Caco-2 (cell line): ENCODE measurements at regions not wholly inside any gene's neighbourhood (a gene's known extent, or its start where the extent isn't known, plus 50 kb on each side); places are given as distances from the start of the nearest gene placed in this dataset.

Experiments used
- BruUV-seq: library from RNA; stranded (reverse); fragments of 400-500 nt; replicated peaks from 2 replicates; lab custom pipeline; 2021; lab: Mats Ljungman, UMichigan
- CTCF ChIA-PET: fragments of 300-600 bp; sonication (Branson Sonifier 250); formaldehyde crosslinking; loops from one replicate; lab custom pipeline; 2022; ENCODE audit warnings: antibody characterized with exemption; lab: Charles Lee
- POLR2A ChIA-PET: fragments of 300-600 bp; sonication (Branson Sonifier 250); formaldehyde crosslinking; loops from one replicate; lab custom pipeline; 2022; ENCODE audit warnings: antibody characterized with exemption; lab: Charles Lee
- DNase-seq, 2 experiments: peaks; one replicate each; pipeline versions ENCODE4 v3.0.0 to v3.0.0-alpha.2; 2020 to 2022
- H3K27me3 ChIP-seq: replicated peaks from 2 replicates; pipeline ENCODE4 v1.6.0; 2011; ENCODE audit warnings: low read length; ENCODE audit not compliant: control insufficient read depth, insufficient read depth
- H3K36me3 ChIP-seq: 2 replicates; pipeline ENCODE4 v1.5.1; 2011; ENCODE audit warnings: low read length; ENCODE audit not compliant: control insufficient read depth, insufficient read depth
- H3K4me1 ChIP-seq: fragments of 250-450 bp; sonication (Bioruptor Pico); 2 replicates; pipeline ENCODE4 v1.5.1; 2020; ENCODE audit warnings: mild to moderate bottlenecking
- H3K4me3 ChIP-seq: 2 replicates; pipeline ENCODE4 v1.5.1; 2011; ENCODE audit warnings: low read depth, mild to moderate bottlenecking, control low read depth, low read length
- H3K9me3 ChIP-seq: fragments of 250-450 bp; sonication (Bioruptor Pico); 2 replicates; pipeline ENCODE4 v1.5.1; 2020; ENCODE audit warnings: mild to moderate bottlenecking, moderate library complexity
- H3K27ac Mint-ChIP-seq: one replicate; pipeline ENCODE4 v1.8.0; 2022; ENCODE audit warnings: mixed read lengths; ENCODE audit not compliant: unreplicated experiment
- H3K27me3 Mint-ChIP-seq: one replicate; pipeline ENCODE4 v1.8.0; 2022; ENCODE audit warnings: mixed read lengths; ENCODE audit not compliant: insufficient read depth, unreplicated experiment
- H3K36me3 Mint-ChIP-seq: one replicate; pipeline ENCODE4 v1.8.0; 2022; ENCODE audit warnings: mild to moderate bottlenecking, mixed read lengths; ENCODE audit not compliant: insufficient read depth, unreplicated experiment
- H3K4me1 Mint-ChIP-seq: one replicate; pipeline ENCODE4 v1.8.0; 2022; ENCODE audit warnings: low read depth, mixed read lengths; ENCODE audit not compliant: unreplicated experiment
- H3K4me3 Mint-ChIP-seq: one replicate; pipeline ENCODE4 v1.8.0; 2022; ENCODE audit warnings: mild to moderate bottlenecking, moderate library complexity, mixed read lengths; ENCODE audit not compliant: unreplicated experiment
- H3K9me3 Mint-ChIP-seq: one replicate; pipeline ENCODE4 v1.8.0; 2022; ENCODE audit warnings: mixed read lengths; ENCODE audit not compliant: unreplicated experiment
- CTCF ChIP-seq, 2 experiments: fragments of 200-600 bp in 1 of 2; IDR thresholded peaks; 1 replicate in 1 of 2; 2 replicates in 1 of 2; pipeline versions ENCODE4 v1.5.1 to v1.8.0; 2011 to 2022; ENCODE audit warnings: antibody characterized with exemption in 1 of 2, control low read depth in 1 of 2, inconsistent platforms in 1 of 2, low read depth in 1 of 2, low read length in 1 of 2, mild to moderate bottlenecking in 1 of 2, moderate library complexity in 1 of 2; ENCODE audit not compliant: insufficient read depth in 1 of 2, severe bottlenecking in 1 of 2, unreplicated experiment in 1 of 2
- intact Hi-C: fragments of 100-400 bp; cut with micrococcal nuclease; formaldehyde crosslinking; loops from one replicate; pipeline ENCODE4 v1.10.0; 2022; ENCODE audit not compliant: unreplicated experiment

GRCh38 chr14:22320362-22320750 lies 268.7 kb downstream of the DAD1 start:
- peak overlapping the region; percentile 34 for H3K27ac Mint-ChIP-seq
- ChIA-PET CTCF (interaction anchor here (1.2 to 3.7 kb wide), 3 partner anchors 14 to 100 kb away, joined by 3 to 37 read pairs (median 5); no protein-coding TSS in a partner anchor), POLR2A (no interaction called here)
- BruUV-seq = no TSS peak
- H3K4me1 ChIP-seq = peaks cover 14% of the 10 kb centered on the region; the same call in 1 of the 2 replicates
- H3K27me3 ChIP-seq = no peaks in the 10 kb centered on the region
- no peaks in the 10 kb centered on the region for H3K36me3 Mint-ChIP-seq
- DNase-seq = no peak
- no peaks in the 10 kb centered on the region for H3K36me3 ChIP-seq
- no peak overlapping the region for H3K4me3 Mint-ChIP-seq
- intact Hi-C loops = no loop called here
- no peaks in the 10 kb centered on the region for H3K9me3 ChIP-seq
- TF ChIP-seq CTCF (IDR thresholded peaks at IDR 0.05; ENCODE audit: insufficient read depth in 1 of 2, low read depth in 1 of 2, low read length in 1 of 2, severe bottlenecking in 1 of 2, unreplicated experiment in 1 of 2) = no peak
- H3K9me3 Mint-ChIP-seq = no peaks in the 10 kb centered on the region
- H3K27me3 Mint-ChIP-seq = no peaks in the 10 kb centered on the region
- H3K4me3 ChIP-seq = no peak overlapping the region
- peaks cover 21% of the 10 kb centered on the region for H3K4me1 Mint-ChIP-seq

- peak; percentile 67 to 72 for DNase-seq
- POLR2A ChIA-PET = no interaction called here
Observed at GRCh38 chr14:22319526-22320361, 269.3 kb downstream of the DAD1 start.

More at GRCh38 chr14:22319526-22320361, 269.3 kb downstream of the DAD1 start:
- peaks cover 22% of the 10 kb centered on the region for H3K4me1 Mint-ChIP-seq
- no TSS peak for BruUV-seq
- Histone ChIP-seq H3K36me3 (no peaks in the 10 kb centered on the region), H3K4me3 (no peak overlapping the region), H3K4me1 (peaks cover 14% of the 10 kb centered on the region; the same call in 1 of the 2 replicates), H3K9me3 (no peaks in the 10 kb centered on the region), H3K27me3 (no peaks in the 10 kb centered on the region)
- no peaks in the 10 kb centered on the region for H3K27me3 Mint-ChIP-seq
- no peaks in the 10 kb centered on the region for H3K9me3 Mint-ChIP-seq
- H3K4me3 Mint-ChIP-seq = no peak overlapping the region
- TF ChIP-seq CTCF (IDR thresholded peaks at IDR 0.05; ENCODE audit: insufficient read depth in 1 of 2, low read depth in 1 of 2, low read length in 1 of 2, severe bottlenecking in 1 of 2, unreplicated experiment in 1 of 2) = peak; percentile 61 to 69
- H3K36me3 Mint-ChIP-seq = no peaks in the 10 kb centered on the region
- intact Hi-C loops = loop anchor here (1.0 to 10.0 kb wide), 3 partner anchors 52 to 235 kb away; no protein-coding TSS in a partner anchor
- peak overlapping the region; percentile 34 for H3K27ac Mint-ChIP-seq
- CTCF ChIA-PET = interaction anchor here (0.6 to 3.7 kb wide), 14 partner anchors 10 to 153 kb away, joined by 3 to 37 read pairs (median 4); no protein-coding TSS in a partner anchor
